Kidney epithelial cell (primary cell): ENCODE measurements at regions not wholly inside any gene's neighbourhood (a gene's known extent, or its start where the extent isn't known, plus 50 kb on each side); places are given as distances from the start of the nearest gene placed in this dataset.

ENCODE experiments used
- DNase-seq: peaks from one replicate; pipeline ENCODE4 v3.0.0-alpha.2; 2010; ENCODE audit warnings: low read depth
- H3K27me3 ChIP-seq: 2 replicates; pipeline ENCODE4 v1.6.0; 2011; ENCODE audit warnings: low read length; ENCODE audit not compliant: control insufficient read depth, insufficient read depth
- H3K36me3 ChIP-seq: 2 replicates; pipeline ENCODE4 v1.5.1; 2011; ENCODE audit warnings: low read length; ENCODE audit not compliant: control insufficient read depth, insufficient read depth
- H3K4me3 ChIP-seq: 2 replicates; pipeline ENCODE4 v1.5.1; 2011; ENCODE audit warnings: low read depth, mild to moderate bottlenecking, control low read depth, low read length
- CTCF ChIP-seq: IDR thresholded peaks from 2 replicates; pipeline ENCODE4 v1.5.1; 2011; ENCODE audit warnings: mild to moderate bottlenecking, moderate library complexity, low read length, control low read depth, inconsistent platforms; ENCODE audit not compliant: insufficient read depth, poor library complexity, severe bottlenecking

DNA sequence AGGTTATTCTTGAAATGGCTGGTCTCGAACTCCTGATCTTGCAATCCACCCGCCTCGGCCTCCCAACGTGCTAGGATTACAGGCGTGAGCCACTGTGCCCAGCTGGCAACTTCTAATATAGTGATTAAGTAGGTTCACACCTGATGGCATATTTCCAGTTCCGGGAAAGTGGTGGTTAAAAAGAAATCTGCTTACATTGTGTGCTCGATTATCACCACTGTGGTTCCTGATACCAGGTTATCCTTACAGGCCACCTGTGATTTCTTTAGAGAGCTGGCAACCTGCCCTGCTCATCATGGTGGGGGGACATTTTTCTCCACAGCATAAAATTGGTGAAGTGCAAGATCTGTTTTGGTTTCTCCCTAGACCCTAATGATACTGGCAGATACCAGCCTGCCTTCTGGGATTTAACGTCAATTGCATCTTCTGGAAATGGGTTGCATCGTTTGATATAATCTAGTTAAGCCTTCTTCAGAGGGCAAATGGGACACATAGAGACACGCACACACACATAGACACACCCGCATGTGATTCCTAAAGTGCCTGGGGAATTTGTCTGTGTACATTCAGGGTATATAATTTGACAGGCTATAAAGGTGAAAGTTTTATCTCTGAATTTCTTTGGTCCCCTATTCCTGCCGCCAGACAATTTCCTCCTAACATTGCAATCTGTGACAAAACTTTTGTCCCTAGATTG, 49.7 kb upstream of the CITED2 start:
- H3K4me3 ChIP-seq = no peak overlapping the region
- no peak for DNase-seq
- H3K36me3 ChIP-seq = no peaks in the 10 kb centered on the region
- no peak for TF ChIP-seq CTCF
- H3K27me3 ChIP-seq = no peaks in the 10 kb centered on the region
